ENCODE measurements at regions not wholly inside any gene's neighbourhood (a gene's known extent, or its start where the extent isn't known, plus 50 kb on each side); places are given as distances from the start of the nearest gene placed in this dataset.
"Not testable (repeated sequence)": the region's sequence is repeated elsewhere in the genome, so short reads cannot be mapped to it uniquely, and the experiment has no call there.

DNA sequence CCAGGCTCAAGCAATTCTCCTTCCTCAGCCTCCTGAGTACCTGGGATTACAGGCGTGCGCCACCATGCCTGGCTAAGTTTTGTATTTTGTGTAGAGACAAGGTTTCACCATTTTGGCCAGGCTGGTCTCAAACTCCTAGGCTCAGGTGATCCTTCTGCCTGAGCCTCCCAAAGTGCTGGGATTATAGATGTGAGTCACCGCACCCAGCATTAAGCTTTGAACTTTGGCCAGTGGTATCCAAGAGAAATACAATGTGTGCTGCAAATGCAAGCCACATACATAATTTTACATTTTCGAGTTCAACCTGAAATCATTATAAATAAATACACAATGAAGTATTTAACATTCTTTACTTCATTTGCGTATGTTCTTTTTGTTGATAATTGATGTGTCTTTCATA, 82.9 kb upstream of the VKORC1L1 start:
- not testable (repeated sequence) for TF ChIP-seq POLR2A (IDR thresholded peaks at IDR 0.05; ENCODE audit: low read length); GATA1 (IDR thresholded peaks at IDR 0.05; ENCODE audit: low read depth, low read length)
